ENCODE measurements at regions not wholly inside any gene's neighbourhood (a gene's known extent, or its start where the extent isn't known, plus 50 kb on each side); places are given as distances from the start of the nearest gene placed in this dataset.

- Histone ChIP-seq H3K9me3 (no peaks in the 10 kb centered on the region), H3K4me3 (ENCODE audit: control insufficient read depth in 1 of 2, extremely low read depth in 1 of 2, low read length in 1 of 2) (no peak overlapping the region), H3K36me3 (ENCODE audit: control insufficient read depth in 2 of 2, extremely low read depth in 1 of 2, insufficient read depth in 1 of 2, low read length in 1 of 2) (no peaks in the 10 kb centered on the region), H3K27me3 (replicated peaks in 1 of 2; ENCODE audit: control insufficient read depth in 2 of 2, extremely low read depth in 1 of 2, insufficient read depth in 2 of 2, low read length in 1 of 2) (no peaks in the 10 kb centered on the region), H3K4me1 (ENCODE audit: control insufficient read depth in 1 of 2, extremely low read depth in 1 of 2, insufficient read depth in 2 of 2, low read length in 2 of 2) (no peaks in the 10 kb centered on the region), H3K27ac (ENCODE audit: low read length) (no peak overlapping the region)
- no peaks in the 10 kb centered on the region for H3K36me3 Mint-ChIP-seq
- 100% methylated on average over 1 of the region's 3 CpGs for WGBS (ENCODE audit: insufficient coverage)
- ChIA-PET CTCF (no interaction called here), POLR2A (no interaction called here)
- no peak overlapping the region for H3K4me3 Mint-ChIP-seq
- H3K9me3 Mint-ChIP-seq = no peaks in the 10 kb centered on the region
- no peak for ATAC-seq (replicated peaks in 1 of 4)
- H3K27me3 Mint-ChIP-seq = peaks cover 1 to 10% of the 10 kb centered on the region in 2 donors
- no peak for DNase-seq
- no peaks in the 10 kb centered on the region for H3K4me1 Mint-ChIP-seq
- H3K27ac Mint-ChIP-seq = no peak overlapping the region
Observed at GRCh38 chr4:17398805-17399204, 113.1 kb downstream of the QDPR start.

DNA sequence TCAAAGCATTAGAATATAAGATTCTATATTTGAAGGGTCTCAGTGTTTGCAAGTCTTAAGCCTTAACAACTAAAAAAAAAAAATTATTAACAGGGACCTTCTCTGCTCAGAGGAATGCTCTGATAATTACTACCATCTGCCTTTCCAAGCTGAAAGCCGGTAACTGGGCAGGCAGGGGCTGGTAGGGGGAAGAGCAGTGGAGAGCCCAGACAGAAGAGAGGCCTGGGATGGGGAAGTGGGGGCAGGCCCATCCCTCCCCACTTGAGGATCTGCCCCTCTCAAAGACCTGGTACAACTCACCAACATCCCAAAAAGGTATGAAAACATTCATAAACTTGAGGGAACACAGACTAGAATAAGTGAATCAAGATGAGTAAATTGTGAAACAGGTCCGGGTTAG, 113.9 kb downstream of the QDPR start:
- POLR2A ChIA-PET = no interaction called here
- H3K27me3 Mint-ChIP-seq = peaks cover 0 to 5% of the 10 kb centered on the region in 2 donors
- DNase-seq (no peak), ATAC-seq (replicated peaks in 1 of 4) (no peak)
- 80% methylated on average over 1 of the region's 2 CpGs for WGBS (ENCODE audit: insufficient coverage)
- H3K9me3 Mint-ChIP-seq = no peaks in the 10 kb centered on the region
- CTCF ChIA-PET = no interaction called here
- Histone ChIP-seq H3K4me3 (ENCODE audit: control insufficient read depth in 1 of 2, extremely low read depth in 1 of 2, low read length in 1 of 2) (no peak overlapping the region), H3K27me3 (replicated peaks in 1 of 2; ENCODE audit: control insufficient read depth in 2 of 2, extremely low read depth in 1 of 2, insufficient read depth in 2 of 2, low read length in 1 of 2) (no peaks in the 10 kb centered on the region), H3K9me3 (no peaks in the 10 kb centered on the region), H3K4me1 (ENCODE audit: control insufficient read depth in 1 of 2, extremely low read depth in 1 of 2, insufficient read depth in 2 of 2, low read length in 2 of 2) (no peaks in the 10 kb centered on the region), H3K36me3 (ENCODE audit: control insufficient read depth in 2 of 2, extremely low read depth in 1 of 2, insufficient read depth in 1 of 2, low read length in 1 of 2) (no peaks in the 10 kb centered on the region), H3K27ac (ENCODE audit: low read length) (no peak overlapping the region)
- H3K4me3 Mint-ChIP-seq = no peak overlapping the region
- no peaks in the 10 kb centered on the region for H3K4me1 Mint-ChIP-seq
- H3K36me3 Mint-ChIP-seq = no peaks in the 10 kb centered on the region
- H3K27ac Mint-ChIP-seq = no peak overlapping the region

- Histone ChIP-seq H3K36me3 (ENCODE audit: control insufficient read depth in 2 of 2, extremely low read depth in 1 of 2, insufficient read depth in 1 of 2, low read length in 1 of 2) (no peaks in the 10 kb centered on the region), H3K27ac (ENCODE audit: low read length) (no peak overlapping the region), H3K4me3 (ENCODE audit: control insufficient read depth in 1 of 2, extremely low read depth in 1 of 2, low read length in 1 of 2) (no peak overlapping the region), H3K9me3 (no peaks in the 10 kb centered on the region), H3K27me3 (replicated peaks in 1 of 2; ENCODE audit: control insufficient read depth in 2 of 2, extremely low read depth in 1 of 2, insufficient read depth in 2 of 2, low read length in 1 of 2) (no peaks in the 10 kb centered on the region), H3K4me1 (ENCODE audit: control insufficient read depth in 1 of 2, extremely low read depth in 1 of 2, insufficient read depth in 2 of 2, low read length in 2 of 2) (no peaks in the 10 kb centered on the region)
- DNase-seq = no peak
- WGBS (ENCODE audit: insufficient coverage) = no CpG with 5 or more reads among the region's 3 CpGs
- Mint-ChIP-seq H3K4me3 (no peak overlapping the region), H3K9me3 (no peaks in the 10 kb centered on the region), H3K27me3 (peaks cover 0 to 3% of the 10 kb centered on the region in 2 donors), H3K27ac (no peak overlapping the region), H3K36me3 (no peaks in the 10 kb centered on the region), H3K4me1 (no peaks in the 10 kb centered on the region)
- ATAC-seq (replicated peaks in 1 of 4) = no peak
- ChIA-PET CTCF (no interaction called here), POLR2A (no interaction called here)
Observed at GRCh38 chr4:17397611-17398010, 114.3 kb downstream of the QDPR start.

- H3K27ac Mint-ChIP-seq = peak overlapping the region; percentile 8 to 72
- peak overlapping the region in 2 of 3 donors; percentile 4 to 58 for H3K4me3 Mint-ChIP-seq
- peak in 2 of 4 experiments; percentile 19 to 37 for ATAC-seq (replicated peaks in 1 of 4)
- peaks cover 13 to 22% (median 19%) of the 10 kb centered on the region in 3 donors for H3K4me1 Mint-ChIP-seq
- H3K9me3 Mint-ChIP-seq = peaks cover 0 to 2% (median 0%) of the 10 kb centered on the region in 3 donors
- Histone ChIP-seq H3K27ac (ENCODE audit: low read length) (no peak overlapping the region), H3K27me3 (replicated peaks in 1 of 2; ENCODE audit: control insufficient read depth in 2 of 2, extremely low read depth in 1 of 2, insufficient read depth in 2 of 2, low read length in 1 of 2) (no peaks in the 10 kb centered on the region), H3K36me3 (ENCODE audit: control insufficient read depth in 2 of 2, extremely low read depth in 1 of 2, insufficient read depth in 1 of 2, low read length in 1 of 2) (no peaks in the 10 kb centered on the region), H3K4me1 (ENCODE audit: control insufficient read depth in 1 of 2, extremely low read depth in 1 of 2, insufficient read depth in 2 of 2, low read length in 2 of 2) (peaks cover 0 to 3% of the 10 kb centered on the region in 2 experiments), H3K9me3 (no peaks in the 10 kb centered on the region), H3K4me3 (ENCODE audit: control insufficient read depth in 1 of 2, extremely low read depth in 1 of 2, low read length in 1 of 2) (no peak overlapping the region)
- WGBS (ENCODE audit: insufficient coverage) = 0% methylated on average over 2 of the region's 2 CpGs
- no peaks in the 10 kb centered on the region for H3K36me3 Mint-ChIP-seq
- CTCF ChIA-PET = interaction anchor here (0.6 to 0.9 kb wide), 2 partner anchors 61 to 62 kb away, joined by 3 read pairs; no protein-coding TSS in a partner anchor
- POLR2A ChIA-PET = no interaction called here
- DNase-seq = peak in 5 of 35 experiments; percentile 0 to 39 (median 1)
- H3K27me3 Mint-ChIP-seq = peaks cover 0 to 3% of the 10 kb centered on the region in 2 donors
Observed at GRCh38 chr4:17385403-17385802, 126.5 kb downstream of the QDPR start.

DNA sequence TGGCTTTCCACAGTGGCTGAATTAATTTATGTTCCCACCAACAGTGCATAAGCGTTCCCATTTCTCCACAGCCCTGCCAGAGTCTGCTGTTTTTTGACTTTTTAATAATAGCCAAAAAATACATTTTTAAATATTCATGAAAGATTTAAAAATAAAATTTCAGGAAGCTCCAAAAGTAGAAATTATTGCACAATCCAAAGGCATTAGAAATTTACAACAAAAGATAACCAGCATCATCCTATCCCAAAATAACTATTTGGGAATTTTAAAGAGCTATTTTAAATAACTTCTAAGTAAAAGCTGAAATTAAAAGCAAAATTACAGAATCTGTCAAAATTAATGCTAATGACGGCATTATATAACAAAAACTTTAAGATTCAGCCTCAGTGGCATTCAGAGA, 131.5 kb downstream of the QDPR start:
- ChIA-PET CTCF (no interaction called here), POLR2A (no interaction called here)
- Histone ChIP-seq H3K4me3 (ENCODE audit: control insufficient read depth in 1 of 2, extremely low read depth in 1 of 2, low read length in 1 of 2) (no peak overlapping the region), H3K9me3 (no peaks in the 10 kb centered on the region), H3K27me3 (replicated peaks in 1 of 2; ENCODE audit: control insufficient read depth in 2 of 2, extremely low read depth in 1 of 2, insufficient read depth in 2 of 2, low read length in 1 of 2) (no peaks in the 10 kb centered on the region), H3K27ac (ENCODE audit: low read length) (no peak overlapping the region), H3K36me3 (ENCODE audit: control insufficient read depth in 2 of 2, extremely low read depth in 1 of 2, insufficient read depth in 1 of 2, low read length in 1 of 2) (no peaks in the 10 kb centered on the region), H3K4me1 (ENCODE audit: control insufficient read depth in 1 of 2, extremely low read depth in 1 of 2, insufficient read depth in 2 of 2, low read length in 2 of 2) (peaks cover 0 to 1% of the 10 kb centered on the region in 2 experiments)
- no peak overlapping the region for H3K27ac Mint-ChIP-seq
- ATAC-seq (replicated peaks in 1 of 4) (no peak), DNase-seq (no peak)
- H3K27me3 Mint-ChIP-seq = no peaks in the 10 kb centered on the region
- peaks cover 9 to 13% (median 12%) of the 10 kb centered on the region in 3 donors for H3K4me1 Mint-ChIP-seq
- WGBS (ENCODE audit: insufficient coverage) = no CpG with 5 or more reads among the region's 2 CpGs
- no peaks in the 10 kb centered on the region for H3K36me3 Mint-ChIP-seq
- H3K9me3 Mint-ChIP-seq = peaks cover 0 to 2% (median 0%) of the 10 kb centered on the region in 3 donors
- no peak overlapping the region for H3K4me3 Mint-ChIP-seq

DNA sequence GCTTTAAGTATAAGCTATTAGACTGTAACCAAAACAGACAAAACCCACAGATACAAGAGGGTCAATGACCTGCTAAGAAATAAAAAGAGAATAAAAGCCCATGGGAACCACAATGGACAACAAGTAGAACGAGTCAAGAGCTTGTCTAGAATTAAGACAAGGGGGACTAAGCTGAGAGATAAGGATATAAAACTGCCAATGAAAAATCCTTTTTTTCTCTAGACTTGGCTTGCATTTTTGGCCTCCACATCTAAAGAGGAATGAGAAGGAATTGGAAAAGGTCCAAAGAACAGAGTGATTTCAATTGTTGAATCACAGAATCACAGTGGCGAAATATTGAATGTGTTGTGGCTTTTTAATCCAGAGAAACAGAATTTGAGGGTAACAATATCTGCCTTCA, 135.7 kb downstream of the QDPR start:
- no peak for DNase-seq
- WGBS (ENCODE audit: insufficient coverage) = 67% methylated on average over 1 of the region's 2 CpGs
- Histone ChIP-seq H3K27me3 (replicated peaks in 1 of 2; ENCODE audit: control insufficient read depth in 2 of 2, extremely low read depth in 1 of 2, insufficient read depth in 2 of 2, low read length in 1 of 2) (no peaks in the 10 kb centered on the region), H3K9me3 (no peaks in the 10 kb centered on the region), H3K27ac (ENCODE audit: low read length) (no peak overlapping the region), H3K4me1 (ENCODE audit: control insufficient read depth in 1 of 2, extremely low read depth in 1 of 2, insufficient read depth in 2 of 2, low read length in 2 of 2) (no peaks in the 10 kb centered on the region), H3K36me3 (ENCODE audit: control insufficient read depth in 2 of 2, extremely low read depth in 1 of 2, insufficient read depth in 1 of 2, low read length in 1 of 2) (no peaks in the 10 kb centered on the region), H3K4me3 (ENCODE audit: control insufficient read depth in 1 of 2, extremely low read depth in 1 of 2, low read length in 1 of 2) (no peak overlapping the region)
- H3K27ac Mint-ChIP-seq = no peak overlapping the region
- H3K4me3 Mint-ChIP-seq = no peak overlapping the region
- H3K4me1 Mint-ChIP-seq = no peaks in the 10 kb centered on the region
- no peaks in the 10 kb centered on the region for H3K36me3 Mint-ChIP-seq
- no peak for ATAC-seq (replicated peaks in 1 of 4)
- no peaks in the 10 kb centered on the region for H3K9me3 Mint-ChIP-seq
- ChIA-PET POLR2A (no interaction called here), CTCF (interaction anchor here in 1 of 2 donors (0.6 kb wide), 1 partner anchor 17 kb away, joined by 3 read pairs; no protein-coding TSS in a partner anchor)
- peaks cover 1 to 5% of the 10 kb centered on the region in 2 donors for H3K27me3 Mint-ChIP-seq

GRCh38 chr4:17373666-17374065, 138.2 kb downstream of the QDPR start:
- no peaks in the 10 kb centered on the region for H3K4me1 Mint-ChIP-seq
- no peaks in the 10 kb centered on the region for H3K9me3 Mint-ChIP-seq
- ATAC-seq (replicated peaks in 1 of 4) = no peak
- WGBS (ENCODE audit: insufficient coverage) = no CpG with 5 or more reads among the region's 2 CpGs
- CTCF ChIA-PET = no interaction called here
- Histone ChIP-seq H3K9me3 (no peaks in the 10 kb centered on the region), H3K36me3 (ENCODE audit: control insufficient read depth in 2 of 2, extremely low read depth in 1 of 2, insufficient read depth in 1 of 2, low read length in 1 of 2) (no peaks in the 10 kb centered on the region), H3K27me3 (replicated peaks in 1 of 2; ENCODE audit: control insufficient read depth in 2 of 2, extremely low read depth in 1 of 2, insufficient read depth in 2 of 2, low read length in 1 of 2) (no peaks in the 10 kb centered on the region), H3K4me1 (ENCODE audit: control insufficient read depth in 1 of 2, extremely low read depth in 1 of 2, insufficient read depth in 2 of 2, low read length in 2 of 2) (no peaks in the 10 kb centered on the region), H3K27ac (ENCODE audit: low read length) (no peak overlapping the region), H3K4me3 (ENCODE audit: control insufficient read depth in 1 of 2, extremely low read depth in 1 of 2, low read length in 1 of 2) (no peak overlapping the region)
- no peak overlapping the region for H3K4me3 Mint-ChIP-seq
- no peak overlapping the region for H3K27ac Mint-ChIP-seq
- peaks cover 1 to 5% of the 10 kb centered on the region in 2 donors for H3K27me3 Mint-ChIP-seq
- H3K36me3 Mint-ChIP-seq = no peaks in the 10 kb centered on the region
- no peak for DNase-seq
- POLR2A ChIA-PET = interaction anchor here in 1 of 2 donors (0.6 kb wide), 1 partner anchor 266 kb away, joined by 3 read pairs; no protein-coding TSS in a partner anchor
